Activated CD4-positive, CD25-positive, alpha-beta regulatory T cell treated with anti-CD3 and anti-CD28 coated beads, Interleukin-2, amount 50 U/mL, for 16 hours (primary cell): ENCODE measurements at regions not wholly inside any gene's neighbourhood (a gene's known extent, or its start where the extent isn't known, plus 50 kb on each side); places are given as distances from the start of the nearest gene placed in this dataset.

Source experiments
- DNase-seq: peaks from one replicate; pipeline ENCODE4 v3.0.0-alpha.2; 2020; ENCODE audit warnings: low read depth, low spot score

- DNase-seq, result no peak
Observed at GRCh38 chr1:222370913-222371675, 176.8 kb downstream of the HHIPL2 start.

DNA sequence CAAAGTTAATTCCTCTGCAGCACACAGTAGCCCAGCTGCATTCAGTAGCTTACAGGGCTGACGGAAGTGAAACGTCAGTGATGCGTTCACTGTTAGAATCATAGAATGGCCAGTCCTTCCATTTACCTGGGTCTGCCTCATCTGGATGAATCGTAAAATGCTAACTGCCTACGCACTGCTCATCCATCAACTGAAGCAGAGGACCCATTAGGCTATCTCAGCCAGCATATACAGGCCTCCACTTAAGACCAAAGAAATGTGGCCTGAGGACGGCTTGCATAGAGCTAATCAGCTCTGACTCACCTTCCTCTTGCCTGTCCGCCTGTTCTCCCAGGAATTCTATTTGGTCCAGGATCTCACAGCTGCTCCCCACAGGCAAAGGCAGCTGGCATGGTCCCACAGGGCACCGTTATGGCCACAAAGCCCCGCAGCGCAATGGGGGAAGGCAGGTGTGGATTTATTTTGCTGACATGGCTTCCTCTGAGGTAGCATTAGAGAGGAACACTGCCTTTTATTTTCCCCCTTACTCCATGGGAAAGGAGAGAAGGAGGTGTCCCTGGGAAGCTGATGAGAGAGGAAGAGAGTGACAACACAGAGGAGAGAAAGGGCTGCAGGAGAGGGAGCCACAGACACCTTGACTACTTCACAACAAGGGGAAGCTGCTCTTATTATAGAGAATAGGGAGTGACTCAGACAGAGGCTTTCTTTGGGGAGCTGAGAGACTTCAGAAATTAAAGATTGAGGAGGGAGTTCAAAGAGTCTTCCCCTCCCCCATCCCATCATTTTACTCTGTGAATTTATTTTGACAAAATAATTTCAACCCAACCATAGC, 177.6 kb downstream of the HHIPL2 start:
- DNase-seq, result no peak

GRCh38 chr1:222369148-222369547, 178.8 kb downstream of the HHIPL2 start:
- no peak for DNase-seq

DNA sequence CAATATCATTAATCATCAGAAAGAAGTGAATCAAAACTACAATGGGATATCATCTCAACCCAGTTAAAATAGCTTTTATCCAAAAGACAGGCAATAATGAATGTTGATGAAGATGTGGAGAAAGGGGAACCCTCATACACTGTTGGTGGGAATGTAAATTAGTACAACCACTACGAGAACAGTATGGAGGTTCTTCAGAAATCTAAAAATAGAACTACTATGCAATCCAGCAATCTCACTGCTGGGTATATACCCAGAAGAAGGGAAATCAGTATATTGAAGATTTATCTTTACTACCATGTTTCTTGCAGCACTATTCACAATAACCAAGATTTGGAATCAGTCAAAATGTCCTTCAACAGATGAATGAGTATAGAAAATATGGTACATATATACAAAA, 189.8 kb downstream of the HHIPL2 start:
- DNase-seq, result no peak

- no peak for DNase-seq
Observed at GRCh38 chr1:222357252-222357651, 190.7 kb downstream of the HHIPL2 start.

- no peak for DNase-seq
Observed at GRCh38 chr1:222347627-222348026, 200.3 kb downstream of the HHIPL2 start.

DNA sequence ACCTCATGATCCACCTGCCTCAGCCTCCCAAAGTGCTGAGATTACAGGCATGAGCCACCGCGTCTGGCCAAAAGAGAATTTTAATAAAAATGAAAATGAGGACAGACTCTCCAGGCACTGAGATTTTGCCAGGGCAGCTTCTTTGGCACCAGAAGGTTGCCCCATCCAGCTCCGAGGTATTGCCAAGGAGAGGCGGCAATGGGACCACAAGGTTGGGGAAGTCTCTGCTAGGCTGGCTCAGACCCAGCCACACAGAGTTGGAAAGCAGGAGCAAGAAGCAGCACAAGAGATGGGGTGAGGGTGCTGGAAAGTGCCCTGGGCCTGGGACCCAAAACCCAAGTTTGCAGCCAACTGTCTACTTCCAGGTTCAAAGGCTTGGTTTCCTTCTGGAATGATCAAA, 200.9 kb downstream of the HHIPL2 start:
- DNase-seq, result no peak

GRCh38 chr1:222339376-222339947, 208.4 kb downstream of the HHIPL2 start:
- no peak for DNase-seq

DNA sequence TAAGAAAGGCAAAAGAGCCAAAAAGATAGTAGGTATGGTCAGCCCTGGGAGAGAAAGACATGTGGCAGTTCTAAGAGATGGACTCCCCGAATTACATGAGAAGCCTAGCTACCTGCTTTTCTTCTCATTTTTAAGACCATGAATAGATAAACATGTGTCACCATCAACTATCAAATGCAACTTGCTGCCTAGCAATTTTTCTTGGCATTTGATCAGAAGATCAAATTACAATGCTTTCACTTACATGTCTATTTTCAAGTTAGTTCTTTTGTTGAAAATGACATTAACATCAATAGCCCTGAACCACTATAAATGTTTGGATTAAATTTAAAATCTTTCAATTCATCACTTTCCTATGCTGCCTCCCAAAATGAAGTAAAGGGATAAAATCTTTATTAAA, 212.3 kb downstream of the HHIPL2 start:
- DNase-seq, result no peak

- no peak for DNase-seq
Observed at GRCh38 chr1:222334026-222334680, 213.8 kb downstream of the HHIPL2 start.

- no peak for DNase-seq
Observed at GRCh38 chr1:222331765-222332164, 216.1 kb downstream of the HHIPL2 start.

DNA sequence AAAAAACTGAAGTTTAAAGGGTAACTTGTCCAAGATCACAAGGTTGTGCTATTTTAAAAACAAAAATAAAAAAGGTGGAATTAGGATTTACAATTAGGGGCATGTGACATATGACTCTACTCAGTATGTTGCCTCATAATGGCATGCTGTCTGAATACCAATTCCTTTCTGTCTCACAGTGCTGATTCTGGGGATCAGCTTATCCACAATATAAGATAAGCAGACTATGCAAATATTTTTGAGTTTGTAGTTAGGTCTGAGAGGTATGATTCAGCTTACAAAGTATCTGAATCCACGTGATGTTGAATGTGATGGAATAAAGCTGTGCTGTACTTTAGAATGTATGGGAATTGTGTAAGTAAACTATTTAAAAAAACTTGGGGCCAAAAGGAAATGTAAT, 216.6 kb downstream of the HHIPL2 start:
- no peak for DNase-seq

DNA sequence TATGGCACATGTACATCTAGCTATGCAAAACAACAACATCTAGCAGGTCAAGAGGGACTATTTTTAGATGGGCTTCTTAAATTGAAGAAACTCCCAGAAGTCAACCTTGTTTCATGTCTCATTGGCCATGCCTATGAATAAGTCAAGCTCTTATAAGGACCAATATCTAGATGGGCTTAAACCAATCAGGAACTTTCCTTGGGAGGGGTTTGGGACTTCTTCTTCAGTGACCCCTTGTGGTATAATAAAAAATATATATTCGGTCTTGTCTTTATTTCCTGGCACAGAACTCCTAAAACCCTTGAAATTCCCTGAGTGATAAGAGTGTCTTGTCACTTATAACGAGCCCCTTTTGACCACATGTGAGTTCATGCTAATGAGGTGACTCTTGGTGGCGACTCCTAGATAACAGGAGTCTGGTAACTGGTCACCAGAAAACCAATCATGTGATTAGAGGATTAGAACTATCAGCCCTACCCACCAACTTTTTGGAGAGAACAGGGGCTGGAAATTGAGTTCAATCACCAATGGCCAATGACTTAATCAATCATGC, 218.3 kb downstream of the HHIPL2 start:
- DNase-seq, result no peak

DNA sequence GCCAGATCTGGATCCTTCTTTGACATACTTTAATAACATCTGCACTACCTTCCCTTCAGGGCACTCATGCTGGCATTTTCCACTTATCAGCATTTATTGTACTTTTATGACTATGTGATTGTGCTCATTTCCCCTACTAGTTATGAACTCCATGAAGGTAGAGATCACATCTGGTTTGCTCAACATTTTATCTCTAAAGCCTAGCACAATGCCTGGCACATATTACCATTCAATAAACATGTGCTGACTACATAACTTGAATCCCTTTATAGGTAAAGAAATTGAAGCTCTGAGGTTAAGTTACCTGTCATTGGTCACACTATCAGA, 221.2 kb downstream of the HHIPL2 start:
- no peak for DNase-seq

- DNase-seq, result no peak
Observed at GRCh38 chr1:222326006-222326709, 221.7 kb downstream of the HHIPL2 start.

DNA sequence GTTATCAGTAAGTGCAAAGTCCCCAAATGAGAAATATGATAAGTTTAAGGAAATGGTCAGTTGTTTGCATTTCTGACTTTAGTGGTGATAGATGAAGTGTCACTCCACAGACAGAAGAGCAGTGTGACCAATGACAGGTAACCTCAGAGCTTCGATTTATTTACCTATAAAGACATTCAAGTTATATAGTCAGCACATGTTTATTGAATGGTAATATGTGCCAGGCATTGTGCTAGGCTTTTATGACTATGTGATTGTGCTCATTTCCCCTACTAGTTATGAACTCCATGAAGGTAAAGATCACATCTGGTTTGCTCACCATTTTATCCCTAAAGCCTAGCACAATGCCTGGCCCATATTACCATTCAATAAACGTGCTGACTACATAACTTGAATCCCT, 222.4 kb downstream of the HHIPL2 start:
- DNase-seq, result no peak

GRCh38 chr1:222314839-222315238, 233.1 kb downstream of the HHIPL2 start:
- DNase-seq, result no peak

GRCh38 chr1:222310836-222311235, 237.1 kb downstream of the HHIPL2 start:
- no peak for DNase-seq

- no peak for DNase-seq
Observed at GRCh38 chr1:222307621-222308020, 240.3 kb downstream of the HHIPL2 start.

GRCh38 chr1:222306512-222306911, 241.4 kb downstream of the HHIPL2 start:
- DNase-seq, result no peak

GRCh38 chr1:222306011-222306410, 241.9 kb downstream of the HHIPL2 start:
- DNase-seq, result no peak
